Panc1 (cell line): ENCODE measurements at regions not wholly inside any gene's neighbourhood (a gene's known extent, or its start where the extent isn't known, plus 50 kb on each side); places are given as distances from the start of the nearest gene placed in this dataset.

ENCODE experiments used
- ATAC-seq: fragments of 200-7000 bp; cut with Tn5 transposase; 2 replicates; pipeline ENCODE4 v1.9.1; 2020; ENCODE audit warnings: mild to moderate bottlenecking, moderate library complexity
- BruUV-seq: library from RNA; stranded (reverse); fragments of 400-500 nt; replicated peaks from 2 replicates; lab custom pipeline; 2021; lab: Mats Ljungman, UMichigan
- CTCF ChIA-PET: fragments of 300-600 bp; sonication (Branson Sonifier 250); formaldehyde crosslinking; loops from one replicate; lab custom pipeline; 2022; ENCODE audit warnings: antibody characterized with exemption; lab: Charles Lee
- POLR2A ChIA-PET: fragments of 300-600 bp; sonication (Branson Sonifier 250); formaldehyde crosslinking; loops from one replicate; lab custom pipeline; 2022; ENCODE audit warnings: antibody characterized with exemption; lab: Charles Lee
- DNase-seq: peaks from one replicate; pipeline ENCODE4 v3.0.0-alpha.2; 2010; ENCODE audit warnings: low read depth, low spot score
- H3K27ac ChIP-seq: 2 replicates; pipeline ENCODE4 v1.5.1; 2011; ENCODE audit warnings: mild to moderate bottlenecking, low read length, inconsistent platforms
- H3K27me3 ChIP-seq: fragments of 200-500 bp; sonication (Bioruptor generic); 2 replicates; pipeline ENCODE4 v1.6.0; 2014; ENCODE audit warnings: low read length, inconsistent platforms; ENCODE audit not compliant: control insufficient read depth, insufficient read depth
- H3K36me3 ChIP-seq: fragments of 200-500 bp; sonication (Bioruptor generic); 2 replicates; pipeline ENCODE4 v1.5.1; 2014; ENCODE audit warnings: inconsistent platforms, mild to moderate bottlenecking, low read length, moderate library complexity; ENCODE audit not compliant: control insufficient read depth, insufficient read depth
- H3K4me1 ChIP-seq: 2 replicates; pipeline ENCODE4 v1.5.1; 2011; ENCODE audit warnings: inconsistent platforms, mild to moderate bottlenecking, low read length, moderate library complexity; ENCODE audit not compliant: control insufficient read depth, insufficient read depth
- H3K4me3 ChIP-seq, 2 experiments: 2 replicates each; pipeline ENCODE4 v1.5.1; 2011 to 2012; ENCODE audit warnings: low read depth in 2 of 2, low read length in 2 of 2, mild to moderate bottlenecking in 2 of 2, inconsistent platforms in 1 of 2, moderate library complexity in 1 of 2
- H3K9me3 ChIP-seq: fragments of 200-500 bp; sonication (Bioruptor generic); 2 replicates; pipeline ENCODE4 v1.5.1; 2014; ENCODE audit warnings: low read depth, mild to moderate bottlenecking, inconsistent platforms, low read length, moderate library complexity; ENCODE audit not compliant: control insufficient read depth, insufficient read depth
- POLR2AphosphoS5 ChIP-seq: IDR thresholded peaks from 2 replicates; pipeline ENCODE4 v1.6.1; 2012; ENCODE audit warnings: mild to moderate bottlenecking, low read depth, low read length, moderate library complexity
- SIN3A ChIP-seq: IDR thresholded peaks from 2 replicates; pipeline ENCODE4 v1.6.1; 2012; ENCODE audit warnings: low read depth, mild to moderate bottlenecking, low read length, moderate library complexity, borderline replicate concordance; ENCODE audit not compliant: insufficient read depth
- TCF7L2 ChIP-seq: IDR thresholded peaks from 2 replicates; pipeline ENCODE4 v1.6.1; 2011; ENCODE audit warnings: mild to moderate bottlenecking, low read depth, low read length, inconsistent platforms
- in situ Hi-C: cut with HindIII; loops from 2 replicates; pipeline ENCODE4 v1.10.0; 2016; ENCODE audit warnings: low sequenced_read_pairs, low pct_unique_long_range_greater_than_20kb
- intact Hi-C: fragments of 100-400 bp; cut with micrococcal nuclease; formaldehyde crosslinking; loops from one replicate; pipeline ENCODE4 v1.10.0; 2022; ENCODE audit not compliant: unreplicated experiment
- TF ChIP-seq, protein P1 (sequence below), 2 experiments: IDR thresholded peaks; 2 replicates each; pipeline ENCODE4 v1.6.1; 2011 to 2012; ENCODE audit warnings: low read depth in 2 of 2, control low read depth in 1 of 2, low read length in 1 of 2, mild to moderate bottlenecking in 1 of 2, moderate library complexity in 1 of 2; ENCODE audit not compliant: insufficient read depth in 1 of 2
- TF ChIP-seq, protein P2 (sequence below): fragments of 450-650 bp; IDR thresholded peaks from 2 replicates; pipeline ENCODE4 v1.5.1; 2017; ENCODE audit warnings: mild to moderate bottlenecking

DNA sequence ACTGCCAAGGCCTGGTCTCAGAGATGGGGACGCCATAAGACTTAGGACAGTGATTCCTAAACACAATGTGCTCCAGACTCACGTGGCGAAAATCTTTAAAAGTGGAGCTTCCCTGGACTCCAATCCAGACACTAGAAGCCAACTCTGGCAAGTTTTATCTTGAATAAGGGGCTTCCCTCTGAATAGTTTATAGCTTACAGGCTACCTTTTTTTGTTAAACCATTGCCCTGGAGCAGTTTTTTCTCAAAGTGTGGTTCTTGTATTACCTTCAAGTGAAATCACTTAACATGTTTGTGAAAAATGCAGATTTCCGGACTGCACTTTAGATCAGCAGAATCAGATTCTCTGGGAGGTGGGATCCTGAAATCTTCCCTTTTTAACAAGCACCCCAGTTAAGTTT is 171.7 kb upstream of the PHF14 start:
- ChIA-PET POLR2A (no interaction called here), CTCF (no interaction called here)
- TF ChIP-seq POLR2AphosphoS5 (no peak), SIN3A (no peak), TCF7L2 (no peak)
- TF ChIP-seq, protein P1, sequence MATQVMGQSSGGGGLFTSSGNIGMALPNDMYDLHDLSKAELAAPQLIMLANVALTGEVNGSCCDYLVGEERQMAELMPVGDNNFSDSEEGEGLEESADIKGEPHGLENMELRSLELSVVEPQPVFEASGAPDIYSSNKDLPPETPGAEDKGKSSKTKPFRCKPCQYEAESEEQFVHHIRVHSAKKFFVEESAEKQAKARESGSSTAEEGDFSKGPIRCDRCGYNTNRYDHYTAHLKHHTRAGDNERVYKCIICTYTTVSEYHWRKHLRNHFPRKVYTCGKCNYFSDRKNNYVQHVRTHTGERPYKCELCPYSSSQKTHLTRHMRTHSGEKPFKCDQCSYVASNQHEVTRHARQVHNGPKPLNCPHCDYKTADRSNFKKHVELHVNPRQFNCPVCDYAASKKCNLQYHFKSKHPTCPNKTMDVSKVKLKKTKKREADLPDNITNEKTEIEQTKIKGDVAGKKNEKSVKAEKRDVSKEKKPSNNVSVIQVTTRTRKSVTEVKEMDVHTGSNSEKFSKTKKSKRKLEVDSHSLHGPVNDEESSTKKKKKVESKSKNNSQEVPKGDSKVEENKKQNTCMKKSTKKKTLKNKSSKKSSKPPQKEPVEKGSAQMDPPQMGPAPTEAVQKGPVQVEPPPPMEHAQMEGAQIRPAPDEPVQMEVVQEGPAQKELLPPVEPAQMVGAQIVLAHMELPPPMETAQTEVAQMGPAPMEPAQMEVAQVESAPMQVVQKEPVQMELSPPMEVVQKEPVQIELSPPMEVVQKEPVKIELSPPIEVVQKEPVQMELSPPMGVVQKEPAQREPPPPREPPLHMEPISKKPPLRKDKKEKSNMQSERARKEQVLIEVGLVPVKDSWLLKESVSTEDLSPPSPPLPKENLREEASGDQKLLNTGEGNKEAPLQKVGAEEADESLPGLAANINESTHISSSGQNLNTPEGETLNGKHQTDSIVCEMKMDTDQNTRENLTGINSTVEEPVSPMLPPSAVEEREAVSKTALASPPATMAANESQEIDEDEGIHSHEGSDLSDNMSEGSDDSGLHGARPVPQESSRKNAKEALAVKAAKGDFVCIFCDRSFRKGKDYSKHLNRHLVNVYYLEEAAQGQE (IDR thresholded peaks at IDR 0.05; ENCODE audit: insufficient read depth in 1 of 2, low read depth in 2 of 2, low read length in 1 of 2): no peak
- TF ChIP-seq, protein P2, sequence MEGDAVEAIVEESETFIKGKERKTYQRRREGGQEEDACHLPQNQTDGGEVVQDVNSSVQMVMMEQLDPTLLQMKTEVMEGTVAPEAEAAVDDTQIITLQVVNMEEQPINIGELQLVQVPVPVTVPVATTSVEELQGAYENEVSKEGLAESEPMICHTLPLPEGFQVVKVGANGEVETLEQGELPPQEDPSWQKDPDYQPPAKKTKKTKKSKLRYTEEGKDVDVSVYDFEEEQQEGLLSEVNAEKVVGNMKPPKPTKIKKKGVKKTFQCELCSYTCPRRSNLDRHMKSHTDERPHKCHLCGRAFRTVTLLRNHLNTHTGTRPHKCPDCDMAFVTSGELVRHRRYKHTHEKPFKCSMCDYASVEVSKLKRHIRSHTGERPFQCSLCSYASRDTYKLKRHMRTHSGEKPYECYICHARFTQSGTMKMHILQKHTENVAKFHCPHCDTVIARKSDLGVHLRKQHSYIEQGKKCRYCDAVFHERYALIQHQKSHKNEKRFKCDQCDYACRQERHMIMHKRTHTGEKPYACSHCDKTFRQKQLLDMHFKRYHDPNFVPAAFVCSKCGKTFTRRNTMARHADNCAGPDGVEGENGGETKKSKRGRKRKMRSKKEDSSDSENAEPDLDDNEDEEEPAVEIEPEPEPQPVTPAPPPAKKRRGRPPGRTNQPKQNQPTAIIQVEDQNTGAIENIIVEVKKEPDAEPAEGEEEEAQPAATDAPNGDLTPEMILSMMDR: no peak
- H3K9me3 ChIP-seq: no peaks in the 10 kb centered on the region
- ATAC-seq: no peak
- H3K36me3 ChIP-seq: no peaks in the 10 kb centered on the region
- DNase-seq: no peak
- H3K4me3 ChIP-seq: no peak overlapping the region
- BruUV-seq: no TSS peak
- H3K27ac ChIP-seq: no peak overlapping the region
- H3K4me1 ChIP-seq: no peaks in the 10 kb centered on the region
- intact Hi-C loops: no loop called here
- in situ Hi-C loops: no loop called here
- H3K27me3 ChIP-seq: no peaks in the 10 kb centered on the region

DNA sequence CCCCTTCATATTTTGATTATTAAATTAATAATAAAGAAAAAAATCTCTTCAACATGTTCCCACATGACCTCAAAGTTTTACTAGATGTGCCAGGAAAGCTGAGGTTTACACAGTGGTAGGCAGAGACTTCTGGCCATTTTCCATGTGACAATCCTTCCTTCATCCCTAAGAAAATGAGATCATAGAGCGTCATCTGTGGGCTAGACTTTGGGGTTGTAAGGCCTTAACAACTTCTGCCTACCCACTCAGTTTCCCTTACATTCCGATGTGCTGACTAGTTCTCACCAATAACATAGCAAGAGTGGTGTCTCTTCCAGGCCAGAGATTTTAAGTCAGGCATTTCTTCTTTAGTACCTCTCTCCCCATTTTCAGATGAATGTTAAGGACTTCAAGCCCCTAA is 171.1 kb upstream of the PHF14 start:
- Histone ChIP-seq H3K4me1 (no peaks in the 10 kb centered on the region), H3K36me3 (no peaks in the 10 kb centered on the region), H3K27me3 (no peaks in the 10 kb centered on the region), H3K4me3 (no peak overlapping the region), H3K27ac (no peak overlapping the region), H3K9me3 (no peaks in the 10 kb centered on the region)
- ChIA-PET POLR2A (no interaction called here), CTCF (no interaction called here)
- no peak for ATAC-seq
- intact Hi-C loops: no loop called here
- no peak for DNase-seq
- no TSS peak for BruUV-seq
- TF ChIP-seq, protein P1 (IDR thresholded peaks at IDR 0.05; ENCODE audit: insufficient read depth in 1 of 2, low read depth in 2 of 2, low read length in 1 of 2): no peak
- TF ChIP-seq POLR2AphosphoS5 (no peak), TCF7L2 (no peak), SIN3A (no peak)
- TF ChIP-seq, protein P2: no peak
- in situ Hi-C loops: no loop called here
